NCI-H510A (cell line): ENCODE measurements at regions not wholly inside any gene's neighbourhood (a gene's known extent, or its start where the extent isn't known, plus 50 kb on each side); places are given as distances from the start of the nearest gene placed in this dataset.

ENCODE experiments used
- DNase-seq: peaks from one replicate; lab custom pipeline; 2025; lab: John Stamatoyannopoulos, UW

DNA sequence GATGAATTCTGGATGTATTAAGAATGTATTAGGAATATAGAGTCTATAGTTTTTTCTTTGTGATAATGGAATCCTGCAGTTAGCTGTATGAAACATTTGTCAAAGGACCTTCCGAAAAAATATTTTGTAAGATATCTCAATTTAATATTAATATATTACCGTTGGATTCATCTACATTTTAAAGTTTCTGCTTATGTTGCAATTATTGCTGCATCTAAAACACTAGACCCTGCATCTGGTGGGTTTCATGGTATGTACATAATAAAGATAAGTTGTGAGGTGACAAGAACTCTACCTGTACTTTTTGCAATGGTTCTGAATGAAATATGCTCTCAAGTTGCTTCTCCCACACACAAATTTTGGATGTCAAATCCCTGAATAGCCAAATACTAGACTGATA is 565.9 kb upstream of the FBXO33 start:
- no peak for DNase-seq

DNA sequence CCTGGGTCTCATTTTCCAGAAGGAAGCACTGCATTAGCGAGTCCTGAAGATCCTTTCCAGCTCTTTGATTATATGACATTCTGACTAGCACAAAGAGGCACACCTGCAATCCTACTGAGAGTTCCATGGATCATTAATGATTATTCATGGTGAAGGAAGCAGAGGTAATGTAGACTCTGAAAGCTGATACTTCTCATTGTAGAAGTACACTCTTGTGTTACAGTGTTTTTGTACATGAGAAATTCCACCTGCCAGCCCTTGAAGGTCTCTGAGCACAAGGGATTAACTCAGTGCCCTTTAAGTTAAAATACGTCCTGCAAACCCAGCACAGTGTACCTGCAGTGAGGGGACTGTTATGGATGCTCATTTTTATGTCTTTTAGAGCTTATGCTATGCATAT is 558.8 kb upstream of the FBXO33 start:
- peak; percentile 82 for DNase-seq

DNA sequence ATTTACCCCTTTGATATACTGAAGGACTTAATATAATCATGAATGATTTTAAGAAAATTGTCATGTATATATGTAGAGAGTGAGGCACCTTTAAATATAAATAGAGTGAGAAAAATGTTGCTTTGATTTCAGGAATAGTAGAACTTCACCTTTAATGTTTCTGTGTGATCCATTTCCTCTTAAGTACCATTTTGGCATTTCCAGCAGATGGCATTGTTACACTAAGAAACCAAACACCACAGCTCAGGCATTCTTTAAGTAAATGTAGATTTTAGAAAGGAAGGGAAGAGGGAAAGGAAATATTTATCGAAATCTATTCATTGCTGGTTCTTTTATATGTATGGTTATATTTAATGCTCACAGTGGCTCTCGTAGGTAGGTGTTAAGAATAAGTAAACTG is 556.7 kb upstream of the FBXO33 start:
- DNase-seq: peak; percentile 17

DNA sequence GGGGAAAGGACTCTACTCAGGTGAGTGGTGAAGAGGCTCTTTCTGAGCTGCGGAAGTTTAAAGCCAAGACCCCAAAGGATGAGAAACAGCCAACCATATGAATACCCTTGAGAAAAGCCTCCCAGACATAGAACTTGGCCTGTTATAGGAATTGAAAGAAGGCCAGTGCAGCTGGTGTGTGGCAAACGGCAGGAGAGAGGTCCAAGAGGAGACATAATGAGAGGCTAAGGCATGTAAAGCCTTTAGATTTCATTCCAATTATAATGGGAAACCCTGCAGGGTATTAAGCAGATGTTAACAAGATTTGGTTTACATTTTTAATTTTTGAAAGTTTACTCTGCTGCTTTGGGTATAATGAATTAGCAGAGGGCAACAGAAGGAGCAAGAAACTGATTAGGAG is 552.1 kb upstream of the FBXO33 start:
- DNase-seq: no peak

DNA sequence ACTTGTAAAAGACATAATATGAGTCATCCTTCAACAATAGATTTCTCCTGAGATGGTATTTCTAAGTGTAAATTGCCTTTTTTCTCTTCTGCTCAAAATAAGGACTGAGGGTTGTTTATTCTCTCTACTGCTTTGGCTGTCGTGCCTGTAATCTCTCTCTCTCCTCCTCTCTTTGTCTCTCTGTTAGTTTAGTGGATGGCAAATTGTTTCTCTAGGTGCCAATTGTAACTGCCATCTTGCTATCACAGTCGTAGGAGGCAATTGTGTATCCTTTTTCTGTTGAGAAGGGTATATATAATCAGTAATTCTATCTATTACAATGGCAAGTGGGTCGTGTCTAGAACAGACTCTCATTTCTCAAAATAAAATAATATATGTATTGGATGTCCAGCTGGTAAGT is 545.0 kb upstream of the FBXO33 start:
- DNase-seq: no peak

DNA sequence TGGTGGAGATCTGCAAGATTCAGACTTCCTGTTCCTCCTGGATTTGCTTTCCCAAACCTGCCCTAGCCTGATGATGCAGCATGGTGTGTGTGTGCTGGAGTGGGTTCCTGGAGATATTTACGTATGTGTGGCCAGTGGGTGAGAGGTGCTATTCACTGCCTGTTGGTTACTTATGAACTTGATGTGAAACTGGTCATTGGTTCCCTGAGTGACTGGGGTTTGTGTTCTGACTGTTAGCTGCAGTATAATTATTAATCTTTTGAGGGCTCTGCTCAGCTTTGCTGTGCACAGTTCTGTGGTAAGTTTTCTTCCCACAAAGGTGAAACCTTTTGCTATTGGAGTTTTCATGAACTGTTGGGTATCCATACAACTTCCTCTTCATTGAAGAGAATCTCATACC is 541.8 kb upstream of the FBXO33 start:
- no peak for DNase-seq

DNA sequence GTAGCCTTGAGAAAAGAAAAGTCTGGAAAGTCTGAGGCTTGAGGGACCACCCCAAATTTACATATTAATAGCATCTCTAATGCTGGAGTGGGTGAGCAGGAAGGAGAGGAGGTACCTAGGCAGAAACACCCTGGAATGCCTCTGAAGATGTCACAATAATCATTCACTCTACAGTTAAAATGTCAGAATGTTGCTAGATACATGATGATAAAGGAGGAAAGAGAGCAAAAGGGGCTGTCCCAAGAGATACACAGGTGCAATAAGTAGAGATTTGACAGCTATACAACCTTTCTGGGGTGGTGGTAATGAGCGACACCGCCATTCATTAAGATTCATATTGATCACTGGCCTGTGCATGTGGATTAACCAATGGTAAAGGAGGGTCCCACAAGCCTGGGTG is 540.5 kb upstream of the FBXO33 start:
- DNase-seq: no peak

DNA sequence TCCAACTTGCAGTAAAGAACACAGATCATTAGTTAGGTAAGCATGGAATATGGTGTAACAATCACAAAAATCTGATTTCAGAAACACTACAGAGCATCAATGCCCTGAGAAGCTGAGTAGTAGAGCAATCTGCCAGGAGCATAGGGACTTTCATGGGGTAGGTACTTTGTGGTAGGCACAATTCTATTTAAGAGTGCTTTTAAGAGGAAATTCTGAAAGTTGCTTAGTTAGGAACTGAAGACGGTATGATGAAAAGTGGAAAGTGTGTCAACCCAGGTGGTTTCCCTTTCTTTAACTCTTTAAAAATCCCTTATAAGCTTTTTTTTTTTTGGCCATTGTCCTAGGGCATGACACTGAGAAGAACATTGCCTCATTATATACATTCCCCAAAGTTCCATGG is 535.7 kb upstream of the FBXO33 start:
- DNase-seq: no peak

DNA sequence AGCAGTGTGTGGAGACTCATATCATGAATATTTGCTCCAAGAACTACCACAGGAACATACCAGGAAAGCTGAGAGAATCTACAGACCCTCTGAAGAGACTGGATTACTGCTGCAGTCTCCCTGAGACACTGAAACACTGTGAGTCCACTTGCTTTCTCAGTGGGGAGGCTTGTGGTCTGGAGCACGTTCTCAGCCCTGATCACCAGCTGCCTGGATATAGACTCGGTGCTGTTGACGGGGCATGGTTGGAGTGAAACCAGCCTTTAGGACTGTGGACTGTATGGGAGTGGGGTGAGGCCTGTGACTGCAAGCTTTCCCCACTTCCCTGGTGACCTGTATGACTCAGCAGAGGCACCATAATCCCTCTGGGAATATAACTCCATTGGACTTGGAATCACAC is 525.8 kb upstream of the FBXO33 start:
- DNase-seq: no peak

DNA sequence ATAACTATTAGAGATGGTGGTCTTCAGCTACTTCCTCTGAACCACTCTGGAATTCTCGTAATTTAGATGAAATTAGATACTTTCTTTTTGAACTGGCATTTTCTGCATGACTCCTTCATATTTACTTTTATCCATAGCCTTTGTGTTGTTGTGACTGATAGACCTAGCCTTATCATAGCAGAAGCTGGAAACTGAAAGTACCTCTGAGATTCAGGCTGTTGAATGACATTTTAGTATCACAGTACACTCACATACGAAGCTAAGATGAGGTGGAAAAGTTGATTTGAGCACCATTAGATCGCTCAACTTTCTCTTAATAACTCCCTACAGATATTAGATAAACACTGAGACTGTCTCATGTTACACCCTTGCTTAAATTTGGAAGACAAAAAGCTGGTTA is 525.1 kb upstream of the FBXO33 start:
- DNase-seq: no peak

DNA sequence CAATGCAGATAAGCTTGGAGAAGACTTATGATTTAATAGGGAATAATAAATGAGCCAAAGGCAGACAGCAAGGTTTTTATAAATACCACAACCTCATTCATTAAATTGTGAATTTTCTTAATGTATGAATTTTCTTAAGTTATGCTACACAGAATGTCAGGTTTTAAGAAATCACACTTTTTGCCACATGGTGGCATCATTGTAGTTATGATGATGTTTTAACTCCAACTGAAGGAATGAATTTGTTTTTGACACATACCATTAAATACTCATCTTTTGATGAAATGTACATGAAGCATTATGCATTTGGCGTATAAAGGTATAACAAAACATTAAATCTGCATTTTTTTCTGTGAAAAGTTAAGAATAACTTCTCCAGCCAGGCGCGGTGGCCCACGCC is 524.1 kb upstream of the FBXO33 start:
- no peak for DNase-seq

DNA sequence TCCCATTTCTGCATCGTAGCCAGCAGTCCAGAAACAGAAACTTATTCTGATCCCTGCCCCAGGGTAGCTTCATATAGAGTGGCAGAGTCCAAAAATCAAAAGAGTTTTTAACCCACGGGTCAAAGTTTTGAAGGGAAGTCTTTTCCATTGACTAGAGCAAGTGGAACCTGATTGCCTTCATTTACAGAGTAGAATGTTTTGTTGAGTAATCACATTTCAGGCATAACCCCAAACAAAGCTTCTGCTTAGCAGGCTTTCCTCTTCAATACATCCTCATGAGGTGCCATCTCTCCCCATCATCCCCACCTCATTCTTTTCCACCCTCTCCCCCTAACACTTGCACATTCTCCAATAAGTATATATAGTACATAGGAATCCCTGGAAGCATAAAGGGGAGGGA is 516.0 kb upstream of the FBXO33 start:
- DNase-seq: no peak

DNA sequence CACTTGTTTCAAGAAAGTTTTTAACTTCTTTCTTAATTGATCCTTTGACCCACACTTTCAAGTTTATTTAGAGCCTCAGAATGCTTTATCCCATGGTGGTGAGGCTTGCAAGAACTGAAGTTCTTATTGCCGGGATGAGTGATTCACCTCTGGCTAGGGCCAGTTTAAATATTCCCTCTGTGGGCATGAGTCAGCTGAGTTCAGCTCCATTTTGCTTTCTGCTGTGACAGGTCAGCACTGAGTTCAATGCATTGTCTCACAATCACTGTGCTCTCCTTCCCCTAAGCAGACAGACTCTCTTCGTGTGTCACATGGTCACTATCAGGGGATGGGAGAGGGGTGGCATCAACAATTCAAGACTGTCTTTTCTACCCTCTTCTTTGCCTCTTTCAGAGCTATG is 514.6 kb upstream of the FBXO33 start:
- DNase-seq: no peak

DNA sequence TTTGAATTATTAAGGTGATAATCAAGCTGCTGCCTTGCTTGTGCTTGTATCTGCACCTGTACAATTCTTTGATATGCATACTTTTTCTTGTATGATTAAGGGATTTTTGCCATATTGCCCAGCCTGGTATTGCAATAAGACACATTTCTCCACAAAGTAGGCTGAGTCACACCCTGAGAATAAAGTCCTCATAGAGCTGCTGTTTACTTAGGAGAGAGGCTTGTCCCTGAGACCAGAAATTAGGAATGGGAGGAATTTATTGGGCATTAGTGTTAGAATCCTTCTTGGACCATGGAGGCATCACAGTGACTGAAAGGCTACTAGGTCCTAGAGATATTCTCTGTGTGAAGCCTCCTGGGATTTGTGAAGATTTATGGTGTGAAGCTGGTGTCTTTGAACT is 506.8 kb upstream of the FBXO33 start:
- no peak for DNase-seq

DNA sequence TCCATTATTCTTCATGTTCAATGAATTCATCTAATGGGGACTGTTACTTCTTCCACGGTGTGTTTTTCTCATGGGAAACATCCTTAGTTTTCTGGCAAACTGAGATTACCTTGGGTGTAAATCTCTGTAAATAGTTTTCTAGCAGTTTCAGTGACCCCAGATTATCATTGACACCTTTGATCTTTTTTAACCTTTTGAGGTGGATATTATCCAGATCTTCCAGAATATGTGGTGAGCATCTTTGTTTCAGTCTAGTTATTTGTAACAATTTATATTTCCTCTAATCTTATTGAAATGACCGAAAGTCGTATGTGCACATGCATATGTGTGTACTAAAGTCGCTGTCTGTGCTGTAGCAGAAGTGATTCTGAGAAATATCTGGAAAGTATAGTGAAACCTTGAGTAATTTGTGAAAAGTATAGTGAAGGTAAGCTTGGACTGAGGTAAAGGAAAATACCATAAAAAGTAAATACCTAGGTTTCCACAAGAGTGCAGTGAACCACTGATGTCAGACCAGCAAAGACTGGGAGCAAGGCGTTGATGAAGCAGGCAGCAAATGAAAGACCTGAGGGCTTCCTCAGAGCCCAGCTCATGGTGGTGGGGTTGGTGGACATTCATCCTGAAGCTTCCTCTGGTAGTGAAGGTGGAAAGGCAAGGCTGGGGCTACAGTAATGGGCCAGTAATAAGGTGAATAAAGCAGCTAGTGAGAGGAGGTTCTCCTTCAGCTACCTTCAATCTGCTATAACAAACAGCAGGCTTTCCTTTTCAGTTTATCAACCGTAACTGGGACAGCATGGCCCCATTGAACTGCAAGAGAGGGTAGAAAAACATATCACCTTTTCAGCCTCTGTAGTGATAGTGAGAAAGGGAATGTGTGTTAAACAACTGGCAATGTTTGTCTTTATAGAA is 480.2 kb upstream of the FBXO33 start:
- DNase-seq: no peak

DNA sequence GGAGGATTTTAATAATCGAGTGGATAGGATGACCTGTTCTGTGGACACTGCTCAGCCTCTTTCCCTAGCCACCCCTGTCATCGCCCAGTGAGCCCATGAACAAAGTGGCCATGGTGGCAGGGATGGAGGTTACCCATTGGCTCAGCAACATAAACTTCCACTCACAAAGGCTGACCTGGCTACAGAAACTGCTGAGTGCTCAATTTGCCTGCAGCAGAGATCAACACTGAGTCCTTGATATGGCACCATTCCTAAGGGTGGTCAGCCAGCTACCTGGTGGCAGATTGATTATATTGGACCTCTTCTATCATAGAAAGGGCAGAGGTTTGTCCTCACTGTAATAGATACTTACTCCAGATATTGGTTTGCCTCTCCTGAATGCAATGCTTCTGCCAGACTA is 465.4 kb upstream of the FBXO33 start:
- no peak for DNase-seq

DNA sequence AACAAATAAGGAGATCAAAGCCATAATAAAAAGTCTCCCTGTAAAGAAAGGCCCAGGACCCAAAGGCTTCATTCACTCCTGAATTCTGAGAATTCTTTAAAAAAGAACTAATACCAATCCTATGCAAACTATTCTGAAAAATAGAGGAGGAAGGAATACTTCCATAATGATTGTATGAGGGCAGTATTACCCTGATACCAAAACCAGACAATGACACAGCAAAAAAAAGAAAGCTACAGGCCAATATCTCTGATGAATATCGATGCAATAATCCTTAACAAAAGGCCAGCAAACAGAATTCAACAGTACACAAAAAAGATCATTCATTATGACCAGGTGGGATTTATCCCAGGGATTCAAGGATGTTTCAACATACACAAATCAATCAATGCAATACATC is 457.8 kb upstream of the FBXO33 start:
- no peak for DNase-seq

DNA sequence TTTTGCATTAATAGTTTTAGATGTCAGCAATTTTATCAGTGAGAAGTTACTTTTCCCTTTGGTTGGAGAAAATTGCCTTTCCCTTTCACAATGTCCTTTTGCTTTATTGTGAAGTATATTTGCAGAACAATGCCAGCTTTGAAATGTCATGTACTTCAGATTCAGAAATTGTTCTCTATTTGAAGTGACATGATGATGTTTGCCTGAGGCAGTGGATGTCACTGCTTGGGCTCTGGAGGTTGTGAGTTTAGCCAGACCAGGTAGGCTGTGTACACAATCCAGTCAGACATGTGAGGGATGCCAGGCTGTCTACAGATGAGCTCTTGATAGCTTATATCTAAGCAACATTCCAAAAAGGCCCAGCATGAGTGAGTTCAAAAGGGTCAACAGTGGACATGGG is 451.9 kb upstream of the FBXO33 start:
- no peak for DNase-seq

DNA sequence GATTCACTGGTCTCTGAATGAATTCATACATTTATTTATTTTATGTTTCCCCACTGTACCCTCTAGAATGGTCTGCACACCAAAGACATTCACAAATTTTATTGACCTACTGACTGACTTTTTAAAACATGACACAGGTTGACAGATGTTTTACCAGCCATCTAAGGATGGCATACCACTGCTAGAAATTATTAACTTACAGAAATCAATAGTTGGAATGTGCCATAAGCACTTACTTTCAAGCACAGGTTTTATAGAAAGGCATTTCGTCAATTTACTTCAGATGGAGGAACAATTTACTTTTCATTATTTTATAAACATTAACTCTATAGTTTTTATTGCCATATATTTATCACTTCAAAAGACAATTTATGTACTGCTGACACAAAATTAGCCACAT is 448.7 kb upstream of the FBXO33 start:
- no peak for DNase-seq

DNA sequence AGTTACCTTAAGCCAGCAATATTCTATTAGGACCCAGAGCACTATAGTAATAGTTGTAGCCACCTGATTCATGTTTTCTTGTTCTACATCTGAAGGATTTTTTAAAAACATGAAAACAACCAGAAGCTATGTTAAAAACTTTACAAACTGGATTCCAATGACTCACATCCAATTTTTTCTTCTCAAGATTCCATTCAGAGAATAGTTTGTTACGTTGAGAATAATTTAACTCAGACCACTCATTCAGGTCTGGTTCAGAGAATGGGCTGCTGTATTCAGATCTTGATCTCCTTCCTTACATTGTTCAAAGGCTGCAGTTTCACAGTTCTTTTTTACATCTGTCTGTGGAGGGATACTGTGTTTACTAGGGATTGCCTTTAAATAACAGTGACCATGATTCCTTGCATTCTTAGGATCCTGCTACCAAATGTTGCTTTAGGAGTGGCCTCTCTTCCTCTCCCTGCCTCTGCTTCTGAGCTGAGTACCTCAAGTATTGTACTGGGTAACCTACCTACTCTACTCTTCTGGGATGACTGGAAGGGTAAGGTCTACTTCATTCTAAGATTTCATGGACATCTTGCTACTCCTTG is 448.0 kb upstream of the FBXO33 start:
- no peak for DNase-seq

DNA sequence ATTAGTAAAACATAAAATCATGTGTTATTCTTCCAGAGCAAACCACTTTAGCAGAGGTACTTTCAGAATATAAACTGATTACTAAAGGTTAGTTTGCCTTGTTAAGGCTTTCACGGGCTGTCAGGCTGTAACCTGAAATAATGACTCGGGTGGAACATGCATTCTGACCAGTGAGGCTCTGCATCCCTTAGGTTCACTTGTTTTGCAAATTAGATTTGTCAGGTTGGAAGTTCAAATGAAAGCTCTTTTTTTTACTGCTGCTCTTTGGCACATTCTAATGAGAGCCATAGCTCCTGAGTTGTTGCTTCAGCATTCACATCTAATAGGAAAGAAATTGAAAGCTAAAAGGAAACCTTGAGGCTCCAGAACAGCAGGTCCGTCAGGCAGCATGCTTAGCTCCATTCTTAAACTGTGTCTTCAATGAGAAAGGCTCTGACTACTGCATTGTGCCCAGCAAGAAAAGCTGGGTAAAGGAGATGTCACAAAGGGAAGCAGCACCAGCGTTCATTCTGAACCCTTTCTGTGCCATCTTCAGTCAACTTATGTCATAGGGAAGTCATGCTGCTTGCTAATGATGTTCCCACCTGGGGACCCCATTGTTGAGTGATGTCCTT is 445.5 kb upstream of the FBXO33 start:
- DNase-seq: no peak

DNA sequence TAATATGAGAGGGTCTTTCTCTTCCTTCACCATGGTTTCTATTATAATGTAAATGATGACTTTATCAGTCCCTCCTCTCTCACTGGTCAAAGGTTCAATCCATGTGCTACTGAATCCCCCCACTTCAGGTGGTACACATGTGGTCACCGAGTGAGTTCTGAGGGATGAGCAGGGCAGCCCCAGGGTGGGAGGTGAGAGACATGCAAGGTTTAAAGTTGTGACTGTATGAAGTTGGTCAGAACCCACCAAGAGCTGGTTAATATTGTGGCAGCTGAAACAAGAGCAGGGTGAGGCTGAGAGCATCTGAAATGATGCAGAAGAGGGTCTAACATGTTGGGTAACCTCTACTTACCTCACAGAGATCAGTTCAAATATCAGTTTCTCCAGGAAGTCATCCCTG is 444.7 kb upstream of the FBXO33 start:
- DNase-seq: no peak

DNA sequence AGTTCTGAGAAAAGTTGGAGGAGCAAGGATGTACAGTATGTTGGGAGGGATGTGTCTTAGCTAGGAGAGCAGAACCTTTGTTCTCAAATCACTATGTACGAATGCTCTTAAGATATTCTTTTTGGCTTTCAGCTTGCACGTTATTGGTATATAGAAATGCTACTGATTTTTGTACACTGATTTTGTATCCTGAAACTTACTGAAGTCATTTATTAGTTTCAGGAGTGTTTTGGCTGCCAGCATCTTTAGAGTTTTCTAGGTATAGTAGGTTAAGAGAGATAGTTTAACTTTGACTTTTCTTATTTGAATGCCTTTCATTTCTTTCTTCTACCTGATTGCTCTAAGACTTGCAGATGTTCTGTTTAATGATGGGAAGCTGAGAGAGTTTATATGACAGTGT is 442.8 kb upstream of the FBXO33 start:
- DNase-seq: no peak

DNA sequence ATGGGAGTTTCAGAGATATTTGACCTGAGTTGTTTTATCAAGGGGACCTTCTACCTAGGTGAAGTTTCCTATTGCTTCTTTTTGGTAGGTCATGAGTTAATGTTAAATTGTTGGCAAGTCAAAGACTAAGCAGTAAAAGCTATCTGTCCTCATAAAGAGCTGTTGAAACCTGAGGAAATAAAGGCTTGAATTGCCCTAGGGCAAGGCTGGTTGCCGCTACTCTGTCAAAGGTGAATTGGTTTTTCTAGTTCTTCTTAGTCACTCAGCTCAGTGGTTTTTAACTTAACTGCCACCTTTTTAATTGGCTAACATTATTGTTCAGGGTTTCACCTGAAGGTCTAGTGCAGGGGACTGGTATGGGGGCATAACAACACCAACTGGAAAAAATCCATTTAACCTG is 441.6 kb upstream of the FBXO33 start:
- no peak for DNase-seq
